A673 (cell line): ENCODE measurements at regions not wholly inside any gene's neighbourhood (a gene's known extent, or its start where the extent isn't known, plus 50 kb on each side); places are given as distances from the start of the nearest gene placed in this dataset.
A peak's percentile ranks its signal among the peaks of the same experiment; 100 is the strongest.
"Not testable (repeated sequence)": the region's sequence is repeated elsewhere in the genome, so short reads cannot be mapped to it uniquely, and the experiment has no call there.

Source experiments
- BruUV-seq: library from RNA; stranded (reverse); fragments of 400-500 nt; replicated peaks from 2 replicates; lab custom pipeline; 2021; lab: Mats Ljungman, UMichigan
- CTCF ChIA-PET: fragments of 300-600 bp; sonication (Branson Sonifier 250); formaldehyde crosslinking; loops from one replicate; lab custom pipeline; 2022; ENCODE audit warnings: antibody characterized with exemption; lab: Charles Lee
- POLR2A ChIA-PET: fragments of 300-600 bp; sonication (Branson Sonifier 250); formaldehyde crosslinking; loops from one replicate; lab custom pipeline; 2022; ENCODE audit warnings: antibody characterized with exemption; ENCODE audit not compliant: low non-redundant PET; lab: Charles Lee
- DNase-seq: peaks from one replicate; pipeline ENCODE4 v3.0.0-alpha.2; 2015; ENCODE audit warnings: low spot score
- H3K27ac ChIP-seq: fragments of 200-600 bp; sonication (generic); 2 replicates; pipeline ENCODE4 v1.5.1; 2016; ENCODE audit warnings: mixed run types, low read depth, mild to moderate bottlenecking, mixed read lengths, antibody characterized with exemption, low read length; ENCODE audit not compliant: poor library complexity, severe bottlenecking
- H3K27me3 ChIP-seq: fragments of 200-600 bp; sonication (generic); replicated peaks from 2 replicates; pipeline ENCODE4 v1.6.1; 2017; ENCODE audit warnings: mixed run types, low read depth, mild to moderate bottlenecking, mixed read lengths, antibody characterized with exemption, low read length; ENCODE audit not compliant: insufficient read depth, poor library complexity
- H3K36me3 ChIP-seq: fragments of 200-600 bp; sonication (generic); 2 replicates; pipeline ENCODE4 v1.6.1; 2016; ENCODE audit warnings: mixed run types, mild to moderate bottlenecking, mixed read lengths, antibody characterized with exemption, low read length; ENCODE audit not compliant: insufficient read depth, poor library complexity, severe bottlenecking
- H3K4me1 ChIP-seq: fragments of 200-600 bp; sonication (generic); 2 replicates; pipeline ENCODE4 v1.6.1; 2017; ENCODE audit warnings: mixed run types, mild to moderate bottlenecking, mixed read lengths, antibody characterized with exemption, low read length; ENCODE audit not compliant: insufficient read depth, poor library complexity, severe bottlenecking
- H3K4me3 ChIP-seq: fragments of 200-600 bp; sonication (generic); 2 replicates; pipeline ENCODE4 v1.5.1; 2016; ENCODE audit warnings: low read depth, mixed run types, mild to moderate bottlenecking, mixed read lengths, low read length; ENCODE audit not compliant: poor library complexity, severe bottlenecking
- H3K9me3 ChIP-seq: fragments of 200-600 bp; sonication (generic); 2 replicates; pipeline ENCODE4 v1.6.1; 2016; ENCODE audit warnings: mixed run types, low read depth, mild to moderate bottlenecking, mixed read lengths, antibody characterized with exemption, low read length; ENCODE audit not compliant: poor library complexity, severe bottlenecking
- CTCF ChIP-seq: fragments of 300-800, 200-600 bp; sonication (generic); conservative IDR thresholded peaks from 2 replicates; pipeline ENCODE4 v1.5.1; 2017; ENCODE audit warnings: low read depth, mild to moderate bottlenecking, antibody characterized with exemption, low read length, moderate library complexity, mixed read lengths
- EZH2 ChIP-seq: fragments of 200-600 bp; sonication (generic); IDR thresholded peaks from 2 replicates; pipeline ENCODE4 v1.6.1; 2017; ENCODE audit warnings: borderline replicate concordance, low read depth, mild to moderate bottlenecking, mixed read lengths, antibody characterized with exemption, low read length; ENCODE audit not compliant: poor library complexity, severe bottlenecking
- intact Hi-C: fragments of 100-400 bp; cut with micrococcal nuclease; formaldehyde crosslinking; loops from one replicate; pipeline ENCODE4 v1.10.0; 2022; ENCODE audit not compliant: unreplicated experiment

- Histone ChIP-seq H3K36me3 (no peaks in the 10 kb centered on the region), H3K4me3 (no peak overlapping the region), H3K4me1 (peaks cover 6% of the 10 kb centered on the region), H3K9me3 (no peaks in the 10 kb centered on the region), H3K27me3 (no peaks in the 10 kb centered on the region), H3K27ac (no peak overlapping the region)
- ChIA-PET CTCF (no interaction called here), POLR2A (no interaction called here)
- no TSS peak for BruUV-seq
- intact Hi-C loops, result no loop called here
- TF ChIP-seq EZH2 (no peak), CTCF (no peak)
- DNase-seq, result peak; percentile 79
Observed at GRCh38 chr2:16201848-16202247, 261.5 kb downstream of the MYCN start.

- BruUV-seq, result no TSS peak
Observed at GRCh38 chr2:16200554-16201193, 260.3 kb downstream of the MYCN start.

GRCh38 chr2:16199882-16200553, 259.7 kb downstream of the MYCN start:
- BruUV-seq, result no TSS peak

More at GRCh38 chr2:16200554-16201193, 260.3 kb downstream of the MYCN start:
- ChIA-PET POLR2A (no interaction called here), CTCF (no interaction called here)
- Histone ChIP-seq H3K27me3 (no peaks in the 10 kb centered on the region), H3K9me3 (no peaks in the 10 kb centered on the region), H3K4me3 (no peak overlapping the region), H3K4me1 (peaks cover 6% of the 10 kb centered on the region), H3K36me3 (no peaks in the 10 kb centered on the region), H3K27ac (no peak overlapping the region)
- intact Hi-C loops, result no loop called here
- no peak for TF ChIP-seq CTCF
- TF ChIP-seq EZH2, result no peak
- DNase-seq, result no peak

GRCh38 chr2:16199241-16199640, 258.9 kb downstream of the MYCN start:
- H3K27me3 ChIP-seq, H3K27ac ChIP-seq, POLR2A ChIA-PET, H3K4me1 ChIP-seq, intact Hi-C loops, CTCF ChIA-PET, H3K36me3 ChIP-seq, H3K9me3 ChIP-seq, H3K4me3 ChIP-seq, BruUV-seq, DNase-seq: not testable (repeated sequence)

More at GRCh38 chr2:16199882-16200553, 259.7 kb downstream of the MYCN start:
- CTCF ChIA-PET, result no interaction called here
- peaks cover 6% of the 10 kb centered on the region for H3K4me1 ChIP-seq
- intact Hi-C loops, result no loop called here
- TF ChIP-seq CTCF (no peak), EZH2 (no peak)
- no peaks in the 10 kb centered on the region for H3K27me3 ChIP-seq
- H3K36me3 ChIP-seq, result no peaks in the 10 kb centered on the region
- no peaks in the 10 kb centered on the region for H3K9me3 ChIP-seq
- POLR2A ChIA-PET, result no interaction called here
- H3K4me3 ChIP-seq, result no peak overlapping the region
- no peak for DNase-seq
- H3K27ac ChIP-seq, result no peak overlapping the region
